Effector memory CD4-positive, alpha-beta T cell (primary cell): ENCODE measurements at regions not wholly inside any gene's neighbourhood (a gene's known extent, or its start where the extent isn't known, plus 50 kb on each side); places are given as distances from the start of the nearest gene placed in this dataset.

ENCODE experiments used
- DNase-seq, 3 donors: peaks; one replicate each; pipeline ENCODE4 v3.0.0-alpha.2; 2020
- H3K27ac ChIP-seq: 2 replicates; pipeline ENCODE4 v1.7.0; 2013; ENCODE audit warnings: mild to moderate bottlenecking, low read length, moderate library complexity; ENCODE audit not compliant: insufficient read depth, poor library complexity, severe bottlenecking
- H3K27me3 ChIP-seq: replicated peaks from 2 replicates; pipeline ENCODE4 v1.7.0; 2013; ENCODE audit warnings: mild to moderate bottlenecking, low read length; ENCODE audit not compliant: insufficient read depth, control insufficient read depth, poor library complexity, severe bottlenecking
- H3K36me3 ChIP-seq: 2 replicates; pipeline ENCODE4 v1.7.0; 2013; ENCODE audit warnings: mild to moderate bottlenecking, low read length, moderate library complexity; ENCODE audit not compliant: control insufficient read depth, insufficient read depth
- H3K4me1 ChIP-seq: 2 replicates; pipeline ENCODE4 v1.7.0; 2013; ENCODE audit warnings: low read length, mild to moderate bottlenecking; ENCODE audit not compliant: control insufficient read depth, insufficient read depth, poor library complexity, severe bottlenecking
- H3K4me3 ChIP-seq: 2 replicates; pipeline ENCODE4 v1.7.0; 2013; ENCODE audit warnings: low read length, low read depth, mild to moderate bottlenecking; ENCODE audit not compliant: insufficient read depth, poor library complexity, severe bottlenecking
- H3K9me3 ChIP-seq: 2 replicates; pipeline ENCODE4 v1.7.0; 2013; ENCODE audit warnings: mild to moderate bottlenecking, low read length, moderate library complexity; ENCODE audit not compliant: control insufficient read depth

DNA sequence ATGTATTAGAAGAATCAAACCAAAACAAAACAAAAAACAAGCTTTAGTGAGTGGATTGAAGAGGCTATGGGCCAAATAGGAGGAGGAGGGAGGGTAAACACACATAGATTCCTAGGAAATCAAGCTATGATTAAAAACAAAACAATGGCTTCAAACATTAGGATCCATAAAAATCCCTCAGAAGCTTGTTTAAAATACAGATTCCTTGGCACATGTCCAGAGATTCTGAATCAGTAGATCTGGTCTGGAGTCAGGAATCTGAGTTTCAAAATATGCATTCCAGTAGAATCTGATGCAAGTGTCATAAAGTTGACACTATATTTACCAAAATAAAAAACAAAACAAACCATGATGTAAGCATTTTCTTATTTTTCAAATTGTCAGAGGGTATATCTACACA lies 692.8 kb upstream of the SGCG start:
- no peak for DNase-seq
- H3K4me3 ChIP-seq = no peak overlapping the region
- no peak overlapping the region for H3K27ac ChIP-seq
- H3K27me3 ChIP-seq = no peaks in the 10 kb centered on the region
- no peaks in the 10 kb centered on the region for H3K36me3 ChIP-seq
- H3K9me3 ChIP-seq = no peaks in the 10 kb centered on the region
- H3K4me1 ChIP-seq = no peaks in the 10 kb centered on the region

GRCh38 chr13:22489771-22490170 lies 691.0 kb upstream of the SGCG start:
- H3K4me1 ChIP-seq = no peaks in the 10 kb centered on the region
- no peaks in the 10 kb centered on the region for H3K36me3 ChIP-seq
- no peak overlapping the region for H3K27ac ChIP-seq
- no peak for DNase-seq
- no peaks in the 10 kb centered on the region for H3K27me3 ChIP-seq
- no peaks in the 10 kb centered on the region for H3K9me3 ChIP-seq
- H3K4me3 ChIP-seq = no peak overlapping the region

DNA sequence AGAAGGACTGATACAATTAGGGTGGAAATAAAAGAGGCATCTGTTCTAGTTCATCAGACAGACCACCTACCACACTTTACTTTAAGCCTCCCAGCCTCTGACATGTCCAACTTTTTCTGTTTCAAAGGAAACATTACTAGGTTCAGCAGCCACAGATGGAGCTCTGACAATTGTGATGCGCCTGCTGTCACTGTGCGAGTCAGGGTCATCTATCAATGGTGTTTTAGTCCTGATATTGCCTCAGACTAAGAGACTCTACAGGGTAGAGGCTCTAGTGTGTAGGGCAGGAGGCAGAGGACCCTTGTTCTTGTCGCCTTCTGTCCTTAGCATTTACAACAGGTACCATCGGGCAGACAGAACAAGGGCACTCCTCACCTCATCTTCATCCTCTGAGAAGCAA lies 685.0 kb upstream of the SGCG start:
- Histone ChIP-seq H3K4me1 (no peaks in the 10 kb centered on the region), H3K27ac (no peak overlapping the region), H3K4me3 (no peak overlapping the region), H3K36me3 (no peaks in the 10 kb centered on the region), H3K9me3 (no peaks in the 10 kb centered on the region), H3K27me3 (no peaks in the 10 kb centered on the region)
- DNase-seq = no peak

- Histone ChIP-seq H3K4me3 (no peak overlapping the region), H3K27ac (no peak overlapping the region), H3K36me3 (no peaks in the 10 kb centered on the region), H3K4me1 (no peaks in the 10 kb centered on the region), H3K27me3 (no peaks in the 10 kb centered on the region), H3K9me3 (no peaks in the 10 kb centered on the region)
- no peak for DNase-seq
Measured at GRCh38 chr13:22496803-22497508, 683.8 kb upstream of the SGCG start.

DNA sequence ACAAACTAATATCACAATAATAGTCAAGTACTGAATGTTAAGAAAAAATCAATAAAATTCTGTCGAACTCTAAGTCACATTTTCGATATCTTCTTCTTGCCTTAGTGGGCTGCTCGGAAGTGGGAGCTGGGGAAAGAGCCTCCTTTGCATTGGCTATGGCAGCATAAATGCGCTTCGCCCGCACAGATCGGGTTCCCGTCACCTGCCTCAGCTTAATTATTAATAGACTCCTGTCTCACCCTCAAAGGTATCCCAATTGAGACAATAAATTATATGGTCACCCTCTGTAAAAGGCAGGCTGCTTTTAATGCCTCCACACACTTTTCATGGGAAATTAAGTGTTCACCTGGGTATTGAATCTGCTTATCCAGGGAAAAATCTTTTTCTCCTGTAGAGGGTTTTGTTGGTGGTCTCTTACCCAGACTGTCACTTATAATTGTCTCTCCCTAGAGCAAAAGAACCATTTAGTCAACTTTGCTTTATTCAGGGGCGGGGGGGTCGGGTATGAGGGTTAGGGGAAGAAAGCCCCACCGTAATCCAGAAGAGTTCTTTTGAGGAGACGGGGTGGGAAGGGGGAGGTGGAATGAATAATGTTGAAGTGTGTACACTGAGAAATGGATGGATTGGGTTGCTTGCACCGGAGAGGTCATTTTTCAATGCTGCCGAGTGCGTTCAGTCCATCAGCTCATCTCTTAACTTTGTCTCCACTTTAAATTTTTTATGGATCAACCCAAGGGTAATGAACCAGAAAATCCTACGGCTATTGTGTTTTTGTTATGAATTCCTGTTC lies 682.6 kb upstream of the SGCG start:
- DNase-seq = no peak
- Histone ChIP-seq H3K4me1 (no peaks in the 10 kb centered on the region), H3K27ac (no peak overlapping the region), H3K9me3 (no peaks in the 10 kb centered on the region), H3K4me3 (no peak overlapping the region), H3K36me3 (no peaks in the 10 kb centered on the region), H3K27me3 (no peaks in the 10 kb centered on the region)

GRCh38 chr13:22499919-22500318 lies 680.9 kb upstream of the SGCG start:
- Histone ChIP-seq H3K4me3 (no peak overlapping the region), H3K27me3 (no peaks in the 10 kb centered on the region), H3K27ac (no peak overlapping the region), H3K4me1 (no peaks in the 10 kb centered on the region), H3K9me3 (no peaks in the 10 kb centered on the region), H3K36me3 (no peaks in the 10 kb centered on the region)
- DNase-seq = no peak

DNA sequence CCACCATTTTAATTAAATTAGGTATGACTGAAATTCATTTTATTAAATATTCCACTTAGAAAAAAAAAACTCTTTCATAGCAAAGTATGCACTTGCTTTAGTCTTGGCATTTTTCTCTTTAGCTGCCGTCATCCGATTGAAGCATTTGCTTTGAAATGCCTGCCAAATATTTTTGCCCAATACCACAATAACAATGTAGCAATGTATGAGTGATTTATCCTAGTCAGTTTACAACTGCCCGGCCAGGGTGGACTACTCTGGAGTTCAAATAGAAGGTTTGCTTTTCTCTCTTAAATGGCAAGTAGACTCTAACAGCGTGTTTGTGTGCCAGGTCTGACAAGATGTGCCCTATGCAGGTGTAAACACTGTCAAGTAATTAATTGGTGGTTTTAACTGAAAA lies 675.3 kb upstream of the SGCG start:
- H3K4me1 ChIP-seq = no peaks in the 10 kb centered on the region
- no peaks in the 10 kb centered on the region for H3K9me3 ChIP-seq
- no peak overlapping the region for H3K27ac ChIP-seq
- H3K4me3 ChIP-seq = no peak overlapping the region
- H3K36me3 ChIP-seq = no peaks in the 10 kb centered on the region
- no peaks in the 10 kb centered on the region for H3K27me3 ChIP-seq
- DNase-seq = no peak

GRCh38 chr13:22506096-22506691 lies 674.6 kb upstream of the SGCG start:
- DNase-seq = no peak
- Histone ChIP-seq H3K4me1 (no peaks in the 10 kb centered on the region), H3K27me3 (no peaks in the 10 kb centered on the region), H3K9me3 (no peaks in the 10 kb centered on the region), H3K36me3 (no peaks in the 10 kb centered on the region), H3K27ac (no peak overlapping the region), H3K4me3 (no peak overlapping the region)

GRCh38 chr13:22517544-22517943 lies 663.2 kb upstream of the SGCG start:
- DNase-seq = no peak
- no peak overlapping the region for H3K4me3 ChIP-seq
- no peak overlapping the region for H3K27ac ChIP-seq
- H3K4me1 ChIP-seq = no peaks in the 10 kb centered on the region
- no peaks in the 10 kb centered on the region for H3K27me3 ChIP-seq
- H3K9me3 ChIP-seq = no peaks in the 10 kb centered on the region
- no peaks in the 10 kb centered on the region for H3K36me3 ChIP-seq

- Histone ChIP-seq H3K4me3 (no peak overlapping the region), H3K27ac (no peak overlapping the region), H3K9me3 (no peaks in the 10 kb centered on the region), H3K4me1 (no peaks in the 10 kb centered on the region), H3K27me3 (no peaks in the 10 kb centered on the region), H3K36me3 (no peaks in the 10 kb centered on the region)
- no peak for DNase-seq
Measured at GRCh38 chr13:22536851-22537250, 643.9 kb upstream of the SGCG start.
